HG02623 (cell line): ENCODE measurements at regions not wholly inside any gene's neighbourhood (a gene's known extent, or its start where the extent isn't known, plus 50 kb on each side); places are given as distances from the start of the nearest gene placed in this dataset.

Source experiments
- ATAC-seq: cut with Tn5 transposase; IDR thresholded peaks from one replicate; pipeline ENCODE4 v1.9.1; 2021; ENCODE audit warnings: moderate library complexity; ENCODE audit not compliant: unreplicated experiment

GRCh38 chr19:32255536-32256295 lies 89.7 kb upstream of the ZNF507 start:
- ATAC-seq, result no peak

- no peak for ATAC-seq
These were observed 89.0 kb upstream of the ZNF507 start for GRCh38 chr19:32256341-32256975.

GRCh38 chr19:32257326-32258073 lies 87.9 kb upstream of the ZNF507 start:
- ATAC-seq, result no peak

DNA sequence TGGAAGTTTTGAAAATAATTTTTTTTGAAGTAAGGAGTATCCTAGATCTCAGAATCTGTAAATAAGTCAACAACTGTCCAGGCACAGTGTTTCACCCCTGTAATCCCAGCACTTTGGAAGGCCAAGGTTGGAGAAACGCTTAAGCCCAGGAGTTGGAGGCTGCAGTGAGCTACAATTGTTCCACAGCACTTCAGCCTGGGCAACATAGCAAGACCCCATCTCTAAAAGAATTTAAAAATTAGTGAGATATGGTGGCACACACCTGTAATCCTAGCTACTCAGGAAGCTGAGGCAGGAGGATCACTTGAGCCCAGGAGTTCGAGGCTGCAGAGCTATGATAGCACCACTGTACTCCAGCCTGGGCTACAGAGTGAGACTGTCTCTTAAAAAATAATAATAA lies 87.2 kb upstream of the ZNF507 start:
- ATAC-seq, result no peak

- no peak for ATAC-seq
These were observed 80.8 kb upstream of the ZNF507 start for GRCh38 chr19:32264568-32264967.

- ATAC-seq, result no peak
These were observed 79.4 kb upstream of the ZNF507 start for GRCh38 chr19:32265995-32266394.

GRCh38 chr19:32266460-32266859 lies 79.0 kb upstream of the ZNF507 start:
- no peak for ATAC-seq

DNA sequence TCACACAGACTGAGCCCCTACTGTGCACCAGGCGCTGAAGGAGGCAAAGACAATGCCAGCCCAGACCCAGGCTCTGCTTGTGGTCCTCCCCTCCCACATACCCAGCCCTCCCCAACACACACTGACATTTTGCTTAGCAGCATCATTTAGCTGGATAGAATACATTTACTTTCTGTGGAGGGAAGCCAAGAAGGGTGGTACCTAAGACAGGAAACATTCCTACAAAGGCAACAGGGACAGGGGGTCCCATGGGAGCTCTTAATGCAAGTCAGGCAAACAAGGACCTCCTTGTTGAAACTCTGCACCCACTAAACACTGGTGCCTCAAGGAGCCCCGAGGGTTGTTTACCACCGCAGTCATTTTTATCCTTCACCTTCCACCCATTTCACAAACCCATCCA lies 77.0 kb upstream of the ZNF507 start:
- ATAC-seq, result no peak

GRCh38 chr19:32269831-32270230 lies 75.6 kb upstream of the ZNF507 start:
- no peak for ATAC-seq

DNA sequence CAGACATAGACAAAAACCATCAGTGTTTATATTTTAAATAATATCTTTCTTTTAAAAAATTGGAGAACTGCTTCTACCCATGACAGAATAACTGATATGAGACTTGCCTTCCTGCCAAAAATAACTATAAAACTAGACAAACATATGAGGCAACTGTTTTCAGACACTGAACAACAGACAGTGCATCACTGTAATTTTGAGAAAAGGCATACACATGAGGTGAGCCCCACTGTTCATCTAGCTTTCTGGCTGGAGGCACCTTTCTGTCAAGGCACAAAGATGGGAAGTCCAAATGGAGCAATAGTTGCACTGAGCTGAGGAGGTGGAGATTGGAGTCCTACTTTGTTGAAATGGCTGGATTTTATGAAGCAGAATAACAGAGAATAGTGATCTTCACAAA lies 71.9 kb upstream of the ZNF507 start:
- ATAC-seq, result no peak

DNA sequence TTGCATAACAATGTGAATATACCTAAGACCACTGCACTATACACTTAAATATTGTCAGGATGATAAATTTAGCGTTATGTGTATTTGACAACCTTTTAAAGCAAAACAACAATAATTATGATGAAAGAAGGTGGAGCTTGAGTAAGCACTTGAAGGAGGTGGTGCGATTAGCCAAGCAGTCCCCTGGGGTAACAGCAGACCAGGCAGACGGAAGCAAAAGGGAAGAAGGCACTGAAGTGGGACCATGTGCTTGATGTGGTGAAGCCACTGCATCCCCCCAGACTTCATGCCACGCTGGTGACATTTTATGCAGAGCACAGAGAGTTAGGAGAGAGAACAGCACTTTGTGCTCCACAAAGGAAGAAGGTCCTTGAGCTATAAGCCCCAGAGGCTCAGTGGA lies 58.3 kb upstream of the ZNF507 start:
- ATAC-seq, result no peak

GRCh38 chr19:32287811-32288227 lies 57.6 kb upstream of the ZNF507 start:
- ATAC-seq, result no peak

GRCh38 chr19:32289566-32290210 lies 55.7 kb upstream of the ZNF507 start:
- ATAC-seq, result no peak

- no peak for ATAC-seq
These were observed 53.5 kb upstream of the ZNF507 start for GRCh38 chr19:32291876-32292275.

DNA sequence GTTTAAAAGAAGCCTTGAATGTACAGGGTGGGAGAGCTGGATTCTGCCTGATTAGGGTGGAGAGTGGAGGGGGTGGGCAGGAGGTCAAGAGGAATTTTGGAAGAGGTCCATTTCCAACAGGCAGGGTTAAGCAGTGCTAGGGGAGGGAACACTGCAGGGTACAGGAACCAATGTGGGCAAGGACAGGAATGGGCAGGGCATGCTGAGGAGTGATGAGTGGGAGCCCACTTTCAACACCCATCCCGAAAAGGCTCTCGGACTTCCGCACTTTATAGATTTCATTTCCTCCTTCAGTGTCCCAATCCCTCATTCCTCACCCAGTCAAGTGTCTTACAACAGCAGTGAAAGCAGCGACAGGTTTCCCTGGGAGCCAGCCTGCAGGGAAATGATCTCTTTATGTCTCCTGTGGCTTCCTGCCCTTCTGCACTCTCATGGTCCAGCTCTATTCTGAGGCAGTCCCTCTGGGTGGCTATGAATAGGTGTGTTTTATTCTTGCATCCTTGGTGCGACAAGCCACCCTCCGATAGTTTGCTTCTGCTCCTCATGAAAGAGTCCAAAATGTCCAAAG lies 50.5 kb upstream of the ZNF507 start:
- ATAC-seq, result no peak
